Natural killer cell (primary cell): ENCODE measurements at regions not wholly inside any gene's neighbourhood (a gene's known extent, or its start where the extent isn't known, plus 50 kb on each side); places are given as distances from the start of the nearest gene placed in this dataset.
"Not testable (repeated sequence)": the region's sequence is repeated elsewhere in the genome, so short reads cannot be mapped to it uniquely, and the experiment has no call there.

Experiments
- ATAC-seq, 3 donors: fragments of 150-1000 bp in 2 of 3; fragments of 200-7000 bp in 1 of 3; cut with Tn5 transposase; 1 replicate in 1 of 3; 2 replicates in 2 of 3; pipeline ENCODE4 v1.10.0; 2021; ENCODE audit warnings: mild to moderate bottlenecking in 2 of 3, moderate library complexity in 2 of 3
- DNase-seq, 2 donors: peaks; one replicate each; pipeline versions ENCODE4 v3.0.0 to v3.0.0-alpha.2; 2013 to 2021; ENCODE audit warnings: mixed read lengths in 1 of 2
- H3K27ac ChIP-seq: one replicate; pipeline ENCODE4 v1.5.1; 2013; ENCODE audit warnings: mild to moderate bottlenecking, low read length
- H3K27me3 ChIP-seq: one replicate; pipeline ENCODE4 v1.6.1; 2013; ENCODE audit warnings: low read length; ENCODE audit not compliant: control insufficient read depth, insufficient read depth
- H3K36me3 ChIP-seq: one replicate; pipeline ENCODE4 v1.6.1; 2013; ENCODE audit warnings: low read length; ENCODE audit not compliant: control insufficient read depth, insufficient read depth
- H3K4me1 ChIP-seq: one replicate; pipeline ENCODE4 v1.6.1; 2013; ENCODE audit warnings: low read length; ENCODE audit not compliant: control insufficient read depth, insufficient read depth
- H3K4me3 ChIP-seq: one replicate; pipeline ENCODE4 v1.5.1; 2013; ENCODE audit warnings: low read length
- H3K9me3 ChIP-seq: one replicate; pipeline ENCODE4 v1.6.1; 2013; ENCODE audit warnings: low read length; ENCODE audit not compliant: control insufficient read depth, insufficient read depth
- H3K27ac Mint-ChIP-seq, 2 donors: one replicate each; pipeline ENCODE4 v1.8.0; 2022; ENCODE audit warnings: mild to moderate bottlenecking in 2 of 2, mixed read lengths in 2 of 2, moderate library complexity in 1 of 2
- H3K27me3 Mint-ChIP-seq, 2 donors: one replicate each; pipeline ENCODE4 v1.8.0; 2022; ENCODE audit warnings: low read depth in 2 of 2, mixed read lengths in 2 of 2
- H3K36me3 Mint-ChIP-seq: one replicate; pipeline ENCODE4 v1.8.0; 2022; ENCODE audit warnings: mixed read lengths
- H3K4me1 Mint-ChIP-seq, 2 donors: one replicate each; pipeline ENCODE4 v1.8.0; 2022; ENCODE audit warnings: mixed read lengths in 2 of 2
- H3K4me3 Mint-ChIP-seq: one replicate; pipeline ENCODE4 v1.8.0; 2022; ENCODE audit warnings: mild to moderate bottlenecking, moderate library complexity, mixed read lengths
- H3K9me3 Mint-ChIP-seq, 2 donors: one replicate each; pipeline ENCODE4 v1.8.0; 2022; ENCODE audit warnings: mixed read lengths in 2 of 2
- CTCF ChIP-seq: fragments of 200-600 bp; IDR thresholded peaks from one replicate; pipeline ENCODE4 v1.8.0; 2022; ENCODE audit warnings: antibody characterized with exemption
- WGBS: methylation state at CpG from one replicate; pipeline ENCODE4 v1.1.7; 2013; ENCODE audit warnings: missing lambda C conversion rate; ENCODE audit not compliant: insufficient coverage; 5-methylcytosine and 5-hydroxymethylcytosine counted together
- intact Hi-C: fragments of 100-400 bp; cut with micrococcal nuclease; formaldehyde crosslinking; loops from one replicate; pipeline ENCODE4 v1.14.2; 2022

- no peak for TF ChIP-seq CTCF
- DNase-seq = no peak
- Histone ChIP-seq H3K4me1 (no peaks in the 10 kb centered on the region), H3K4me3 (no peak overlapping the region), H3K27ac (no peak overlapping the region), H3K9me3 (peaks cover 3% of the 10 kb centered on the region), H3K36me3 (no peaks in the 10 kb centered on the region), H3K27me3 (no peaks in the 10 kb centered on the region)
- WGBS = 100% methylated on average over 1 of the region's 2 CpGs
- Mint-ChIP-seq H3K9me3 (peaks cover 5 to 15% of the 10 kb centered on the region in 2 donors), H3K27me3 (no peaks in the 10 kb centered on the region), H3K36me3 (peaks cover 6% of the 10 kb centered on the region), H3K4me3 (no peak overlapping the region), H3K27ac (no peak overlapping the region), H3K4me1 (no peaks in the 10 kb centered on the region)
- intact Hi-C loops = no loop called here
- no peak for ATAC-seq
These were observed 958.9 kb upstream of the CNTN5 start for GRCh38 chr11:98061858-98062257.

GRCh38 chr11:98062714-98063113 lies 958.0 kb upstream of the CNTN5 start:
- intact Hi-C loops = no loop called here
- H3K9me3 Mint-ChIP-seq = peaks cover 5 to 15% of the 10 kb centered on the region in 2 donors
- ATAC-seq (no peak), DNase-seq (no peak)
- H3K4me1 ChIP-seq = no peaks in the 10 kb centered on the region
- WGBS = no CpG with 5 or more reads among the region's 1 CpG
- no peak overlapping the region for H3K27ac Mint-ChIP-seq
- TF ChIP-seq CTCF = no peak
- no peak overlapping the region for H3K27ac ChIP-seq
- no peaks in the 10 kb centered on the region for H3K36me3 ChIP-seq
- H3K4me1 Mint-ChIP-seq = no peaks in the 10 kb centered on the region
- H3K27me3 ChIP-seq = no peaks in the 10 kb centered on the region
- H3K27me3 Mint-ChIP-seq = no peaks in the 10 kb centered on the region
- no peak overlapping the region for H3K4me3 ChIP-seq
- peaks cover 6% of the 10 kb centered on the region for H3K9me3 ChIP-seq
- H3K4me3 Mint-ChIP-seq = no peak overlapping the region
- peaks cover 6% of the 10 kb centered on the region for H3K36me3 Mint-ChIP-seq

GRCh38 chr11:98068251-98068650 lies 952.5 kb upstream of the CNTN5 start:
- Histone ChIP-seq H3K27ac (no peak overlapping the region), H3K4me1 (no peaks in the 10 kb centered on the region), H3K9me3 (peaks cover 13% of the 10 kb centered on the region), H3K36me3 (no peaks in the 10 kb centered on the region), H3K4me3 (no peak overlapping the region), H3K27me3 (no peaks in the 10 kb centered on the region)
- no peak overlapping the region for H3K27ac Mint-ChIP-seq
- no peak for ATAC-seq
- H3K4me3 Mint-ChIP-seq = no peak overlapping the region
- intact Hi-C loops = no loop called here
- DNase-seq = no peak
- H3K4me1 Mint-ChIP-seq = no peaks in the 10 kb centered on the region
- H3K9me3 Mint-ChIP-seq = peaks cover 2 to 12% of the 10 kb centered on the region in 2 donors
- TF ChIP-seq CTCF = no peak
- 50% methylated on average over 1 of the region's 1 CpG for WGBS
- no peaks in the 10 kb centered on the region for H3K36me3 Mint-ChIP-seq
- H3K27me3 Mint-ChIP-seq = no peaks in the 10 kb centered on the region

GRCh38 chr11:98069147-98069546 lies 951.6 kb upstream of the CNTN5 start:
- H3K4me3 ChIP-seq, H3K27ac Mint-ChIP-seq, intact Hi-C loops, H3K4me3 Mint-ChIP-seq, DNase-seq, ATAC-seq, H3K36me3 Mint-ChIP-seq, H3K4me1 ChIP-seq, H3K27me3 ChIP-seq, H3K4me1 Mint-ChIP-seq, H3K36me3 ChIP-seq, H3K27me3 Mint-ChIP-seq, H3K27ac ChIP-seq: not testable (repeated sequence)
- H3K9me3 ChIP-seq = peaks cover 13% of the 10 kb centered on the region
- WGBS = 87% methylated on average over 16 of the region's 16 CpGs
- H3K9me3 Mint-ChIP-seq = peaks cover 2 to 10% of the 10 kb centered on the region in 2 donors
